H1 (cell line): ENCODE measurements at regions not wholly inside any gene's neighbourhood (a gene's known extent, or its start where the extent isn't known, plus 50 kb on each side); places are given as distances from the start of the nearest gene placed in this dataset.

Experiments
- CTCF ChIA-PET: fragments of 300-600 bp; sonication (Branson Sonifier 250); formaldehyde crosslinking; loops from one replicate; lab custom pipeline; 2021; ENCODE audit not compliant: partially characterized antibody; lab: Charles Lee
- POLR2A ChIA-PET: fragments of 300-600 bp; sonication (Branson Sonifier 250); formaldehyde crosslinking; loops from one replicate; lab custom pipeline; 2021; ENCODE audit warnings: inconsistent platforms; ENCODE audit not compliant: partially characterized antibody; lab: Charles Lee
- DNase-seq, 2 experiments: peaks; one replicate each; pipeline versions ENCODE4 v3.0.0 to v3.0.0-alpha.2; 2010 to 2022; ENCODE audit warnings: low spot score in 2 of 2, low read depth in 1 of 2, mixed read lengths in 1 of 2
- FAIRE-seq: peaks from 2 replicates; lab custom pipeline; 2011; peaks lifted over from hg19 to GRCh38; lab: Jason Lieb, UNC
- H2AFZ ChIP-seq: 2 replicates; pipeline ENCODE4 v1.8.1; 2012; ENCODE audit warnings: low read length, inconsistent platforms
- H2AK5ac ChIP-seq: 2 replicates; pipeline ENCODE4 v1.6.1; 2013; ENCODE audit warnings: low read depth, low read length
- H2BK120ac ChIP-seq: replicated peaks from 2 replicates; pipeline ENCODE3; 2013; ENCODE audit warnings: low read depth, low read length, inconsistent platforms
- H2BK12ac ChIP-seq: 2 replicates; pipeline ENCODE4 v1.6.1; 2013; ENCODE audit warnings: low read depth, low read length
- H2BK15ac ChIP-seq: 2 replicates; pipeline ENCODE4 v1.6.1; 2013; ENCODE audit warnings: low read length
- H2BK20ac ChIP-seq: 2 replicates; pipeline ENCODE4 v1.6.1; 2013; ENCODE audit warnings: low read length
- H2BK5ac ChIP-seq: 2 replicates; pipeline ENCODE4 v1.6.1; 2013; ENCODE audit warnings: low read depth, low read length
- H3K14ac ChIP-seq: 2 replicates; pipeline ENCODE4 v1.6.1; 2013; ENCODE audit warnings: inconsistent platforms; ENCODE audit not compliant: insufficient read length
- H3K18ac ChIP-seq: 2 replicates; pipeline ENCODE4 v1.6.1; 2013; ENCODE audit warnings: low read length; ENCODE audit errors: extremely low read depth
- H3K23ac ChIP-seq: 2 replicates; pipeline ENCODE4 v1.6.1; 2013; ENCODE audit warnings: inconsistent platforms; ENCODE audit not compliant: insufficient read length
- H3K23me2 ChIP-seq: 2 replicates; pipeline ENCODE4 v1.6.1; 2013; ENCODE audit warnings: low read depth, low read length
- H3K27ac ChIP-seq: 2 replicates; pipeline ENCODE4 v1.6.1; 2011; ENCODE audit warnings: low read depth, low read length, inconsistent platforms
- H3K27me3 ChIP-seq, 4 experiments: replicated peaks in 1 of 4; 1 replicate in 1 of 4; 2 replicates in 3 of 4; pipeline versions ENCODE4 v1.6.1 to v1.8.1; 2011 to 2013; ENCODE audit warnings: low read length in 3 of 4, mild to moderate bottlenecking in 3 of 4, inconsistent platforms in 2 of 4, mixed read lengths in 2 of 4, moderate library complexity in 1 of 4; ENCODE audit not compliant: control insufficient read depth in 3 of 4, insufficient read depth in 3 of 4; ENCODE audit errors: extremely low read depth in 1 of 4
- H3K36me3 ChIP-seq, 4 experiments: 2 replicates each; pipeline versions ENCODE4 v1.6.1 to v1.8.1; 2011 to 2013; ENCODE audit warnings: mild to moderate bottlenecking in 4 of 4, low read length in 3 of 4, moderate library complexity in 2 of 4, control low read depth in 1 of 4, inconsistent platforms in 1 of 4; ENCODE audit not compliant: insufficient read depth in 4 of 4, control insufficient read depth in 2 of 4
- H3K4ac ChIP-seq: replicated peaks from 2 replicates; pipeline ENCODE3; 2013; ENCODE audit warnings: low read length, low read depth, mixed read lengths, inconsistent platforms; ENCODE audit not compliant: insufficient read length
- H3K4me1 ChIP-seq, 4 experiments: replicated peaks in 1 of 4; 1 replicate in 1 of 4; 2 replicates in 3 of 4; pipeline versions ENCODE4 v1.6.1 to v1.8.1; 2011 to 2013; ENCODE audit warnings: low read length in 3 of 4, inconsistent platforms in 2 of 4, mixed read lengths in 1 of 4; ENCODE audit not compliant: insufficient read depth in 4 of 4, control insufficient read depth in 3 of 4
- H3K4me2 ChIP-seq, 2 experiments: 2 replicates each; pipeline versions ENCODE4 v1.6.1 to v1.8.1; 2011 to 2013; ENCODE audit warnings: low read depth in 2 of 2, low read length in 2 of 2, control low read depth in 1 of 2, inconsistent platforms in 1 of 2, mild to moderate bottlenecking in 1 of 2; ENCODE audit not compliant: insufficient read depth in 1 of 2
- H3K4me3 ChIP-seq, 4 experiments: fragments of 200-600, 300-600 bp in 1 of 4; sonication (generic), shearing (Covaris generic), sonication (Bioruptor Twin) in 1 of 4; 2 replicates each; pipeline versions ENCODE4 v1.5.1 to v1.8.1; 2011 to 2016; ENCODE audit warnings: low read length in 4 of 4, low read depth in 3 of 4, control low read depth in 2 of 4, inconsistent platforms in 2 of 4, mild to moderate bottlenecking in 2 of 4, mixed read lengths in 1 of 4, moderate library complexity in 1 of 4; ENCODE audit not compliant: insufficient read depth in 2 of 4; ENCODE audit errors: extremely low read depth in 1 of 4
- H3K56ac ChIP-seq: replicated peaks from 2 replicates; pipeline ENCODE3; 2013; ENCODE audit warnings: low read depth, mild to moderate bottlenecking, mixed read lengths, low read length, inconsistent platforms; ENCODE audit not compliant: insufficient read length
- H3K79me1 ChIP-seq: 2 replicates; pipeline ENCODE4 v1.6.1; 2013; ENCODE audit warnings: low read depth, low read length, control low read depth
- H3K79me2 ChIP-seq, 2 experiments: 2 replicates each; pipeline versions ENCODE4 v1.6.1 to v1.8.1; 2012 to 2013; ENCODE audit warnings: low read length in 2 of 2, mild to moderate bottlenecking in 2 of 2, inconsistent platforms in 1 of 2; ENCODE audit not compliant: insufficient read depth in 2 of 2, control insufficient read depth in 1 of 2
- H3K9ac ChIP-seq, 4 experiments: replicated peaks in 1 of 4; 1 replicate in 1 of 4; 2 replicates in 3 of 4; pipeline versions ENCODE4 v1.6.1 to v1.8.1; 2011 to 2013; ENCODE audit warnings: low read depth in 3 of 4, low read length in 3 of 4, control low read depth in 2 of 4, mild to moderate bottlenecking in 2 of 4, moderate library complexity in 2 of 4, inconsistent platforms in 1 of 4; ENCODE audit errors: extremely low read depth in 1 of 4
- H3K9me3 ChIP-seq, 2 experiments: 2 replicates each; pipeline versions ENCODE4 v1.6.1 to v1.8.1; 2012 to 2013; ENCODE audit warnings: mild to moderate bottlenecking in 2 of 2, moderate library complexity in 2 of 2, control low read depth in 1 of 2, inconsistent platforms in 1 of 2, low read depth in 1 of 2, low read length in 1 of 2, mixed read lengths in 1 of 2; ENCODE audit not compliant: insufficient read depth in 2 of 2
- H4K20me1 ChIP-seq, 2 experiments: replicated peaks in 1 of 2; 2 replicates each; pipeline versions ENCODE3 to v1.8.1; 2011 to 2013; ENCODE audit warnings: inconsistent platforms in 2 of 2, low read length in 2 of 2, mild to moderate bottlenecking in 1 of 2; ENCODE audit not compliant: insufficient read depth in 2 of 2, control insufficient read depth in 1 of 2
- H4K5ac ChIP-seq: 2 replicates; pipeline ENCODE4 v1.6.1; 2013; ENCODE audit warnings: low read length, low read depth, mixed read lengths, inconsistent platforms; ENCODE audit not compliant: insufficient read length
- H4K8ac ChIP-seq: 2 replicates; pipeline ENCODE4 v1.8.0; 2013; ENCODE audit warnings: mild to moderate bottlenecking, moderate library complexity, low read length, inconsistent platforms; ENCODE audit not compliant: insufficient read depth; ENCODE audit errors: extremely low read depth
- H4K91ac ChIP-seq: replicated peaks from 2 replicates; pipeline ENCODE3; 2013; ENCODE audit warnings: low read length, mixed read lengths, inconsistent platforms; ENCODE audit not compliant: insufficient read length
- RFX5 ChIP-seq: IDR thresholded peaks from 2 replicates; pipeline ENCODE4 v1.6.1; 2011; ENCODE audit warnings: low read depth, low read length, improper control_type of control experiment, borderline replicate concordance
- WGBS, 2 experiments: shearing (Covaris generic) in 1 of 2; methylation state at CpG; one replicate each; pipeline versions ENCODE4 v1.1.6 to v1.1.7; 2013 to 2015; ENCODE audit warnings: low lambda C conversion rate in 2 of 2, mixed read lengths in 2 of 2, inconsistent platforms in 1 of 2, low coverage in 1 of 2, missing lambda C conversion rate in 1 of 2; ENCODE audit not compliant: insufficient replicate concordance in 2 of 2, insufficient coverage in 1 of 2, insufficient read length in 1 of 2; ENCODE audit errors: extremely low coverage in 1 of 2, missing lambda C conversion rate in 1 of 2; 5-methylcytosine and 5-hydroxymethylcytosine counted together

- Histone ChIP-seq H2BK20ac (no peak overlapping the region), H3K23ac (no peak overlapping the region), H3K4ac (no peak overlapping the region), H3K14ac (no peak overlapping the region), H3K56ac (no peak overlapping the region), H3K27me3 (no peaks in the 10 kb centered on the region), H3K4me1 (no peaks in the 10 kb centered on the region), H3K79me1 (no peaks in the 10 kb centered on the region), H3K4me3 (no peak overlapping the region), H4K91ac (no peak overlapping the region), H3K9ac (no peak overlapping the region), H2BK12ac (no peak overlapping the region), H3K18ac (no peak overlapping the region), H2AK5ac (no peak overlapping the region), H2BK15ac (no peak overlapping the region), H3K9me3 (no peaks in the 10 kb centered on the region), H3K23me2 (no peaks in the 10 kb centered on the region), H4K5ac (no peak overlapping the region), H3K27ac (no peak overlapping the region), H2BK120ac (no peak overlapping the region), H2BK5ac (no peak overlapping the region), H3K79me2 (no peaks in the 10 kb centered on the region), H4K8ac (no peak overlapping the region), H2AFZ (no peak overlapping the region), H3K36me3 (no peaks in the 10 kb centered on the region), H3K4me2 (no peak overlapping the region), H4K20me1 (no peaks in the 10 kb centered on the region)
- DNase-seq = no peak
- FAIRE-seq = no peak
- 88% methylated on average over 3 of the region's 3 CpGs; no CpG with 5 or more reads in 1 of the 2 experiments for WGBS, 2 experiments
- CTCF ChIA-PET = no interaction called here
- POLR2A ChIA-PET = no interaction called here
- no peak for TF ChIP-seq RFX5
These were observed 510.9 kb upstream of the CDH18 start for GRCh38 chr5:20498926-20499325.
